Left ventricle myocardium inferior (tissue), 1 donor: ENCODE measurements at regions not wholly inside any gene's neighbourhood (a gene's known extent, or its start where the extent isn't known, plus 50 kb on each side); places are given as distances from the start of the nearest gene placed in this dataset.

Experiments
- DNase-seq: peaks from one replicate; pipeline ENCODE4 v3.0.0-alpha.2; 2020
- H3K27ac ChIP-seq: fragments of 200-600 bp; replicated peaks from 2 replicates; pipeline ENCODE4 v1.8.0; 2021
- H3K27me3 ChIP-seq: fragments of 200-600 bp; 2 replicates; pipeline ENCODE4 v1.8.0; 2021; ENCODE audit warnings: low read depth
- H3K36me3 ChIP-seq: fragments of 200-600 bp; 2 replicates; pipeline ENCODE4 v1.8.0; 2021
- H3K4me1 ChIP-seq: fragments of 200-600 bp; 2 replicates; pipeline ENCODE4 v1.8.0; 2021
- H3K4me3 ChIP-seq: fragments of 200-600 bp; 2 replicates; pipeline ENCODE4 v1.8.0; 2021; ENCODE audit warnings: mild to moderate bottlenecking, moderate library complexity
- H3K9me3 ChIP-seq: fragments of 200-600 bp; replicated peaks from 2 replicates; pipeline ENCODE4 v1.8.0; 2021
- intact Hi-C: fragments of 100-400 bp; cut with micrococcal nuclease; formaldehyde crosslinking; loops from one replicate; pipeline ENCODE4 v1.11.0; 2022
- TF ChIP-seq, protein P1 (sequence below): fragments of 200-600 bp; IDR thresholded peaks from 2 replicates; pipeline ENCODE4 v1.8.0; 2021; ENCODE audit warnings: antibody characterized with exemption, mild to moderate bottlenecking, borderline replicate concordance
- donor health status: DM: no; HTN: yes; CAD: no; lungs with severe emphysema.

DNA sequence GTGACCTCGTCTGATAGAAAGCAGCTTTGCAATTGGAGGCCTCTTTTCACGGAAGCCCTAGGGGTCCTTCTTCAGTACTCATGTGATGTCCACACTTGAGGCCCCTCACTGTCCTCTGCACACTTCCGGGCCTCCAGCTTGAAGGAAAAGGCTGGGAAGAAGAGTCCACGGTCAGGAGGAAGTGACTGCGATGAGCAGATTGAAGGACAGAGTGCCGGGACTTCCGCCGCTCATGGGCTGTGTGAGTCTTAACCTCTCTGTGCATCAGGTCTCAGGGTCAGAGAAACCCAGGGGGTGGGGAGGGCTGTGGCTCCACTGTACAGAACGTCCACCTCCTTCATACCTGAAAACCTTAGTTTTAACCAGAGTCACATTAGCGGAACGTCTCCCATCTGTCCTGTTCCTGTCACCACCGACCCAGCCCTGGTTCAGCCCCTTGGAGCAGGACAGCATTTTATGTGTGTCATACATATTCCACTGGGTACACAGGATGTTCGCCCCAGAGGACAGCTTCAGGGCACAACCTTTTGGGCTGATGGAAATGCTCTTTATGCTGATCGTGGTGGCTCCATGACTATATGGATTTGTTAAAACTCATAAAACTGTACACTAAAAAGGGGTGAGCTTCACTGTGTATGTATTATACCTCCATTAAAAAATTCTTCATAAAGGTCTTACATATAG lies 51.0 kb upstream of the SORCS2 start:
- H3K9me3 ChIP-seq, result no peaks in the 10 kb centered on the region
- no peak for DNase-seq
- peaks cover 10% of the 10 kb centered on the region for H3K27me3 ChIP-seq
- no peaks in the 10 kb centered on the region for H3K36me3 ChIP-seq
- intact Hi-C loops, result no loop called here
- H3K27ac ChIP-seq, result no peak overlapping the region
- H3K4me3 ChIP-seq, result no peak overlapping the region
- TF ChIP-seq, protein P1, sequence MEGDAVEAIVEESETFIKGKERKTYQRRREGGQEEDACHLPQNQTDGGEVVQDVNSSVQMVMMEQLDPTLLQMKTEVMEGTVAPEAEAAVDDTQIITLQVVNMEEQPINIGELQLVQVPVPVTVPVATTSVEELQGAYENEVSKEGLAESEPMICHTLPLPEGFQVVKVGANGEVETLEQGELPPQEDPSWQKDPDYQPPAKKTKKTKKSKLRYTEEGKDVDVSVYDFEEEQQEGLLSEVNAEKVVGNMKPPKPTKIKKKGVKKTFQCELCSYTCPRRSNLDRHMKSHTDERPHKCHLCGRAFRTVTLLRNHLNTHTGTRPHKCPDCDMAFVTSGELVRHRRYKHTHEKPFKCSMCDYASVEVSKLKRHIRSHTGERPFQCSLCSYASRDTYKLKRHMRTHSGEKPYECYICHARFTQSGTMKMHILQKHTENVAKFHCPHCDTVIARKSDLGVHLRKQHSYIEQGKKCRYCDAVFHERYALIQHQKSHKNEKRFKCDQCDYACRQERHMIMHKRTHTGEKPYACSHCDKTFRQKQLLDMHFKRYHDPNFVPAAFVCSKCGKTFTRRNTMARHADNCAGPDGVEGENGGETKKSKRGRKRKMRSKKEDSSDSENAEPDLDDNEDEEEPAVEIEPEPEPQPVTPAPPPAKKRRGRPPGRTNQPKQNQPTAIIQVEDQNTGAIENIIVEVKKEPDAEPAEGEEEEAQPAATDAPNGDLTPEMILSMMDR, result no peak
- no peaks in the 10 kb centered on the region for H3K4me1 ChIP-seq

DNA sequence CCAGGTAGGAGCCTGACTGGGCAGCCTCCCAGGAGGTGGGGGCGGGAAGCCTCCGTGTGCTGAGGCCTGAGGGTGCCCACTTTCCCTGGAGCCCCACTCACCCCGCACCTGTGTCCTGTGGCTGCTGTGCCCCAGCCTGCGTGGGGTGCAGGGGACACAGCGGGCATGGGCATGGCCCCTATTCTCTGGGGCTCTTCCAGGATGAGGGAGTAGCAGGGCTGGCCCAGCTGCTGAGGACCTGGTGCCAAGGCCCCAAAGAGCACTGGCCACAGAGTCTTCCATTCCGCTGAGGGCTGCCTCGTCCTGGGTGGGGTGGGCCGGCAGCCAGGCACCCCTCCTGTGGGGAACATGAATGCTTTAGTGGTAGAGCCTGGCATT lies 51.7 kb upstream of the SORCS2 start:
- Histone ChIP-seq H3K36me3 (no peaks in the 10 kb centered on the region), H3K27me3 (peaks cover 8% of the 10 kb centered on the region), H3K4me3 (no peak overlapping the region), H3K27ac (no peak overlapping the region), H3K9me3 (no peaks in the 10 kb centered on the region), H3K4me1 (no peaks in the 10 kb centered on the region)
- intact Hi-C loops, result no loop called here
- TF ChIP-seq, protein P1, result no peak
- DNase-seq, result no peak

GRCh38 chr4:7140062-7140691 lies 52.2 kb upstream of the SORCS2 start:
- H3K27me3 ChIP-seq, result peaks cover 8% of the 10 kb centered on the region

DNA sequence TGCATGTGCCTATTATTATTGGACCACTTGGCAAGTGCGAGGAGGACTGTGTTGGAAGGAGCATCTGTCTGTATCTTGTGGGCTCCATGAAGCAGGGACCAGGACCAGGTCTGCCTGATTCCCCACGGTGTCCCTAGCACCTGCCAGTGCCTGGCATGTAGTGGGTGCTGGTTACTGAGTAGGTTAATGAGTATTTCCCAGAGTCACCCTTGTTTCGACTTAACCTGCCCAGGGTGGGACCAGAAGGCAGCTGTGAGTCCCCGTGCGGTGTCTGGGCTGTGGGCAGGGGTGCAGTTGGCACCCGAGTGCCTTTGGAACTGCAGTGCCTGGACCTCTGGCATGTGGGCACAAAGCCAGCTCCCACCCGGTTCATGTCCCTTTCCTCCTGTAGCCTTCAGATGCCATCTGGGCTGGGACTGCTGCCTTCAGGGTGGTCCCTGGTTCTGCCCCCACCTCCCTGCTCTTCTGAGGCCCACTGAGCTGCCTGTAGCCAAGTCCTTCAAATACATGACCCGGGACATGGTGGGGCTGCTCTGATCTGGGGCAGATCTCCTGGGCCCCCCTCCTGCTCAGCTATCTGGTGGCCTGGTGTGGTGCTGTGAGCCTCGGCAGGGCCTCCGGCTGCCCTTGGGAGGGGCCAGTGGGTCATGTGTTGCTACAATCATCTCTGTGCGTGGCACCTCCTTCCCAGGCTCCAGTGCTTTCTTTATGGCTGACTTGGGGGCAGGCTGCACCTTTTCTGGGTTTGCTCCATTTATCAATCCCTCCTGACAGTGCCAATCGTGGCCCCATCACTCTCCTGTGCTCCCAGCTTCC lies 53.0 kb upstream of the SORCS2 start:
- no peaks in the 10 kb centered on the region for H3K9me3 ChIP-seq
- TF ChIP-seq, protein P1, result no peak

More at GRCh38 chr4:7140062-7140691, 52.2 kb upstream of the SORCS2 start:
- Histone ChIP-seq H3K27ac (no peak overlapping the region), H3K4me3 (no peak overlapping the region), H3K36me3 (no peaks in the 10 kb centered on the region), H3K4me1 (peaks cover 3% of the 10 kb centered on the region), H3K9me3 (no peaks in the 10 kb centered on the region)
- intact Hi-C loops, result no loop called here
- TF ChIP-seq, protein P1, result no peak
- no peak for DNase-seq

DNA sequence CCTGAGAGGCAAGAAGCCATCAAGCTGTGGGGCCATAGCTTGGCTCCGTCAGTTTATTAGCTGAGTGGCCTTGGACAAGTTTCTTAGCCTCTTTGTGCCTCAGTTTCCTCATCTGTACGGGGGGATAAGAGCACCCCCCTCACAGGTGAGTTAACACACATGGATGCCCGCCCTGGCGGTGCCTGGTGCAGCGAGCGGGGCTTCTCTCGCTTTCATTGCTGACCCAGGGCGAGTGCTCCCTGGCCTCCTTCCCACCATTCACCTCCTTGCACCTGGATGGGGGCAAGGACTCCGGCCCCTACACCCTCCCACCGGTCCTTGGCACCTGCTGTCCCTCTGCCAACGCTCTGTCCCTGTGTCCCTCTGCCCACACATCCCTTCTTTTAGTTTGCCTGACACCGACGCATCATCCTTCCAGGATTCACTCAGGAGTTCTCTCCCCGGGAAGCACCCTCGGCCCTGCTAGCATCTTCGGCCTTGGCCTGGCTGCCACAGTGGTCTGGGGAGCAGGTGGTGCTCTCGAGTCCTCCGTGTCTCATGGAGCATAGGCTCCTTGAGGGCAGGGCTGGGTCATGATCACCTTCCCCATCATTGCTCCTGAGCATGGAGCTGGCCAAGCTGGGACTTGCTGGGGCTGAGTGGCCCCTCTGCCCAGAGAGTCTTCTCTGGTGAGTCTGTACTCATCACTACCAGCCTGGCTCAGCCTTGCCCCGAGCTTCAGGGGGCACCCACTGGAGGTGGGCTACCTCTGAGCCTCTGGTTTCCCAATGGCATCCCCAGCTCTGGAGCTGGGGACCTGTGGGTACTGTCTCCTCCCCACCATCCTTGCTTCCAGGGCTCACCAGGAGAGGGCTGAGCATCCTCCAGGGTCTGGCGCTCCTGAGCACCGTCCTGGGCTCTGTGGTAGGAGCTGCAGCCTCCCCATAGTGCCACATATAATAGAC lies 53.8 kb upstream of the SORCS2 start:
- TF ChIP-seq, protein P1, result no peak
- no peak for DNase-seq
- no peaks in the 10 kb centered on the region for H3K9me3 ChIP-seq
- peaks cover 8% of the 10 kb centered on the region for H3K27me3 ChIP-seq
- H3K36me3 ChIP-seq, result no peaks in the 10 kb centered on the region
- peaks cover 11% of the 10 kb centered on the region for H3K4me1 ChIP-seq
- intact Hi-C loops, result no loop called here
- H3K27ac ChIP-seq, result no peak overlapping the region
- H3K4me3 ChIP-seq, result no peak overlapping the region

More for the DNA sequence above, 53.0 kb upstream of the SORCS2 start:
- Histone ChIP-seq H3K4me1 (peaks cover 11% of the 10 kb centered on the region), H3K36me3 (no peaks in the 10 kb centered on the region), H3K4me3 (no peak overlapping the region), H3K27ac (no peak overlapping the region), H3K27me3 (peaks cover 8% of the 10 kb centered on the region)
- intact Hi-C loops, result no loop called here
- no peak for DNase-seq
